ENCODE measurements at regions not wholly inside any gene's neighbourhood (a gene's known extent, or its start where the extent isn't known, plus 50 kb on each side); places are given as distances from the start of the nearest gene placed in this dataset.

GRCh38 chr3:106242781-106243180 lies 374.0 kb upstream of the CBLB start (continued):
- no peak for TF ChIP-seq ZNF462 (CRISPR knock-in tag; IDR thresholded peaks at IDR 0.05)
- TF ChIP-seq EZH2phosphoT487 (IDR thresholded peaks at IDR 0.05; ENCODE audit: unreplicated experiment): no peak

GRCh38 chr3:106245400-106245799 lies 376.6 kb upstream of the CBLB start:
- Histone ChIP-seq H3K4me1 (ENCODE audit: insufficient read depth) (no peaks in the 10 kb centered on the region), H3K79me2 (replicated peaks; ENCODE audit: insufficient read depth) (no peaks in the 10 kb centered on the region), H2AFZ (no peak overlapping the region), H3K4me3 (no peak overlapping the region), H3K27me3 (ENCODE audit: insufficient read depth) (no peaks in the 10 kb centered on the region), H4K20me1 (replicated peaks; ENCODE audit: insufficient read depth) (no peaks in the 10 kb centered on the region), H3F3A (replicated peaks; ENCODE audit: low read depth) (no peaks in the 10 kb centered on the region), H3K27ac (ENCODE audit: low read depth) (no peak overlapping the region), H3K9me2 (ENCODE audit: insufficient read depth) (no peaks in the 10 kb centered on the region), H3K4me2 (no peak overlapping the region), H3K36me3 (ENCODE audit: insufficient read depth) (no peaks in the 10 kb centered on the region)
- Mint-ChIP-seq H3K36me3 (ENCODE audit: low read depth) (no peaks in the 10 kb centered on the region), H3K9me3 (no peaks in the 10 kb centered on the region), H3K27ac (no peak overlapping the region), H3K4me3 (no peak overlapping the region), H3K27me3 (ENCODE audit: insufficient read depth, low read depth, poor library complexity) (no peaks in the 10 kb centered on the region), H3K4me1 (peaks cover 4% of the 10 kb centered on the region; the same call in 1 of the 3 replicates)
- no peak for ATAC-seq
- DNase-seq (ENCODE audit: low spot score): no peak
- TF ChIP-seq STAT1 (IDR thresholded peaks at IDR 0.05; ENCODE audit: unreplicated experiment) (no peak), ETS1 (IDR thresholded peaks at IDR 0.05) (no peak), ZNF114 (CRISPR knock-in tag; IDR thresholded peaks at IDR 0.05) (no peak), NANOG (IDR thresholded peaks at IDR 0.05; ENCODE audit: borderline replicate concordance) (no peak), EZH2phosphoT487 (IDR thresholded peaks at IDR 0.05; ENCODE audit: unreplicated experiment) (no peak), CREB1 (CRISPR knock-in tag; IDR thresholded peaks at IDR 0.05; ENCODE audit: low read depth) (no peak), POLR2AphosphoS5 (IDR thresholded peaks at IDR 0.05; ENCODE audit: low read depth) (no peak), CTCF (conservative IDR thresholded peaks at IDR 0.05; ENCODE audit: low read depth in 2 of 2) (no peak), REST (IDR thresholded peaks at IDR 0.05; ENCODE audit: unreplicated experiment) (no peak), ZNF331 (CRISPR knock-in tag; IDR thresholded peaks at IDR 0.05; ENCODE audit: low read depth) (no peak)

All from GM23338 (cell line).